Stimulated activated CD8-positive, alpha-beta memory T cell treated with anti-CD3 and anti-CD28 coated beads, Interleukin-2, amount 100 ng/mL, for 48 hours (primary cell): ENCODE measurements at regions not wholly inside any gene's neighbourhood (a gene's known extent, or its start where the extent isn't known, plus 50 kb on each side); places are given as distances from the start of the nearest gene placed in this dataset.

Experiments
- DNase-seq, 2 donors: peaks; one replicate each; pipeline ENCODE4 v3.0.0-alpha.2; 2020; ENCODE audit warnings: low read depth in 2 of 2

GRCh38 chrX:110408949-110409588 lies 50.4 kb downstream of the RTL9 start:
- no peak for DNase-seq

GRCh38 chrX:110409925-110410324 lies 51.3 kb downstream of the RTL9 start:
- DNase-seq, result peak in 1 of 2 donors; percentile 5

DNA sequence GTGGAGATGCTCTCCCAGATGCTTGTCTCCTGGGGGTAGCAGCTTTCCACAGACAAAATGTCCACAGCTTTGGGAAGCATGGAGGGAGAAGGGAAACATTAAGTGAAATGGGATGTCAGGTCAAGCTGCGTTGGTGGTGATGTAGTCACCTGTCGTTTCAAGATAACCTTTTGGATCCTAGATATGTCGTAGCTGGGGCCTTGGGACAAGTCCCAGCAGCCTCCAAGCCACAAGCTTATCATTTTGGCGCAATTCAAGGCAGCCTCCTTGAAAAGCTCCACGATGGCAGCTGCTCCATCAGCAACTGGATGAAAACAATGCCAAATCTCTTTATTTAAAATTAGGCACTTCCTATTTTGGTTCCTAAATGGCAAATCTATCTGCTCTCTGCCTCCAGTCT lies 52.0 kb downstream of the RTL9 start:
- DNase-seq, result no peak

DNA sequence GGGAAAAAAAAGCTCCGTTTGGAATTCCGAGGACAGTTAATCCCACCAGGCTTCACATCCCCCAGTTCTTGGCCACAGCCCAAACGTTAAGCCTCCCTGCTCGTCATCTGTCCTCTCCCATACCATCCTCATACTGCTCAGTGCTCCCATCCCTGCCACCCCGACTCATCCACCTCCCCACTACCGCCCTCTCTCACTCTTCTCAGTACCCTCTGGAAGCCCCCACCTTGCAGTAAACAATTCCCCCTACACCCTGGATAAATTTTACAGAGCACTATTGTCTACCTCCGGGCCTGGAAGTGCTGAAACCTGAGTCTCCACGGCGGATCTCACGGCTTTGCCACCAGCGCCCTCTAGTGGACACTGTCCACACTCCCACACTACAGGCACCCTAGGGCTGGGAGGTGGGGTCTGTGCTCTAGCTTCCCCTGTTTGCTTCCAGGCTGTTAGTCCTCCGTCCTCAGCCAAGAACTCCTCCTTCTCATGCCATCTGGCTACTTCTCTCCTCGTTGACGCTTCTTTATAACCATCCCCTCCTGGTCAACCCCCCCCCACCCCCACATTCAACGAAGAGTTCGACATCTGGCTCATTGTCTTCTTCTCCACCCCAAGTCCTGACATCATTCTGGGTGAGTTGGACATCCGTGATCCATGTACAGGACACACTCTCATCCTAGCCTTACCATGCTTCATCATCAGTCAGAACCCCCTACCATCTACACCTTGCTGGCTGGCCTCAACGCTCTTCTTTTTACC lies 54.5 kb downstream of the RTL9 start:
- peak; percentile 34 to 49 for DNase-seq

GRCh38 chrX:110413727-110414124 lies 55.1 kb downstream of the RTL9 start:
- no peak for DNase-seq

DNA sequence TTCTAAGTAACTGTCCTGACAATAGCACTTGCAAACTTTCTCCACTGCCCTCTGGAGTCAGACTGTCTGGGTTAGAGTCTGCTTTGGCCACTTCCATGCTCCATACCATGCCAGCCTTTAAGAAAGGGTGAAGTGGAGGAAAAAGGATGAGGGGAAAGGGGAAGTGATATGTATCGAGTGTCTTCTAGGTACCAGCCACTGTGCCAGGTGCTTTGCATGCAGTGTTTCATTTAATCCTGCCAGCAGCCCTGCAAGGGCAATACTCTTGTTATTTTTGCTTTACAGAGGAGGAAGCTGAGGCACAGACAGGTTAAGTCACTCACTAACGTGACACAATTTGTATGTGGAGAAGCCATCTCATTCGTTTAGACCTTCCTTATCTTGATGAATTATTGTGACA lies 55.6 kb downstream of the RTL9 start:
- no peak for DNase-seq

GRCh38 chrX:110414679-110415439 lies 56.2 kb downstream of the RTL9 start:
- DNase-seq, result no peak

- no peak for DNase-seq
These were observed 57.0 kb downstream of the RTL9 start for GRCh38 chrX:110415440-110416170.

DNA sequence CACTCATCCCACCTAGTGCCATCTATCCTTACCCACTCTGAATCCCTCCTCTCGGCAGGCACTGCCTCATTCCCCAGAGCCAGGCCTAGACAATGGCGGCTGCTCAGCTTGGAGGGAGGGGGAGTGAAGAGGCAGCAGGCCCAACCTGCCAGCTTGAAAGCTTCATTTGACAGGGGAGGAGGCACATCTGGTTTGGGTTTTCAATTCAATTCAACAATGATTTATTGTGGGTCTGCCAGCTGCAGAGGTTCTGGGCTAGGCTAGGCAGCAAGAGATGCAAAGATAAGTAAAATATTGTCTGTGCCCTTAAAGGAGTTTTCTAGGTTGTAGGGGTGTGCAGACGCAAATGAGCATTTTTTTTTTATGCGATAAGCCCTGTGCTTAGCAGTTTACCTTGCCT lies 58.5 kb downstream of the RTL9 start:
- DNase-seq, result no peak

- no peak for DNase-seq
These were observed 59.9 kb downstream of the RTL9 start for GRCh38 chrX:110418316-110419235.

DNA sequence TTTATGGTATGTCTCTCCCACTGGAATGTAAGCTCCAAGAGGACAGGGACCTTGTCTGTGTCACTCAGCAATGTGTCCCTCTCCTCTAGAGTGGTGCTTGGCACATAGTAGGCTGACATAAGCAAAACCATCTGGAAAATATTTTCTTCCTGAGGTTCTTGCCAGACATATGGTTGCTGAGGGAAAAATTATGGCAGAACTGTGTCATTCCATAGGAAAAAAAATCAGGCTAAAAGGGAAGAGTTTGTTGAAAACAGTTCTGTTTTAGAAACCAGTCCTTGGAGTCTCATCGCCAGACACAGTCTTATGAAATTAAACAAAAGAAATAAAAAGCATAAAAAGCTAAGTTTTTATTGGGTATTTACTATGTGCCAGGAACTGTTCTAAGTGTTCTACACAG lies 60.9 kb downstream of the RTL9 start:
- DNase-seq, result no peak

- DNase-seq, result no peak
These were observed 62.3 kb downstream of the RTL9 start for GRCh38 chrX:110420771-110421499.

DNA sequence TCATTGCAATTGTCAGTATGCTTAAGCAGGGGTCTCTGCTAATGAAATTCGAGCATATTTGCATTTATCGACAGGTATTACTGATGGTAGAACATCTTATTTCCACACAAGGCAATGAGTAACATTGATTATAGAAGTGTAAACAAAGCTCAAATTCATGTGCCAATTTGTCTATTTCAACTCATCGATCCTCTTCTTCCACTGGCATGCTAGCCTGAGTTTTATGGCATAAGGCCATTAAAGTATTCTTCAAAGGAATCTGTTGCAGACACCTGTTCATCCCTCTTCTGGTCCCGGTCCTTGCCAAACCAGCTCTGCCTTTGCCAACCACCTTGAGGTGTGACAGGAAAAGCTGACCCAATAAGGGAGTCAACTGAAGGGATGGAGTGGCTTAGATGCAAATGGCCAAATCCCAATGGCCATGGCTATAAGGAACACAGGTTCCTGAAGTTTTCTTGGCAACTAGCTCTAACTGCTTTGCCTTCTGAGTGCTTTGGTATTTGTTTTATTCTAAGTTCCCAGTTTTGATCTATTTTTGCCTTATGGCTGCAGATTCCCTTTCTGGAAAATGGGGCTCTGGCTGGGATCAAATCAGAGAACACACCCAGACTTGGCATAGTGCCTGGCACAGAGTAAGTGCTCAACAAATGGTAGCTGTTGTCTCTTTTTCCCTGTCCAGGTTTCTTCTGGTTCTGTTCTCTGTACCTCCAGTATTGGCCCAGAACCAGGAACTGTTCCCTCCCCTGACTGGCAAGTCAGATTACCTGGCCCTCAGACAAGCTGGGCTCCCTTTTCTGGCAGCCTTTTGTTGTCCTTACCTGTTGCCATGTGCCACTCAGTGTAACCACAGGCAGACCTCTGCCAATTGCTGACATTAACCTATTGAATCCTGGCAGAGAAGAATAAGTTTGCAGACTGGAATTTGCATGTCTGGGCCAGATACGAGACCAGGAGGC lies 63.1 kb downstream of the RTL9 start:
- no peak for DNase-seq

GRCh38 chrX:110425222-110426154 lies 66.8 kb downstream of the RTL9 start:
- DNase-seq, result no peak

- DNase-seq, result no peak
These were observed 67.5 kb downstream of the RTL9 start for GRCh38 chrX:110426155-110426504.

DNA sequence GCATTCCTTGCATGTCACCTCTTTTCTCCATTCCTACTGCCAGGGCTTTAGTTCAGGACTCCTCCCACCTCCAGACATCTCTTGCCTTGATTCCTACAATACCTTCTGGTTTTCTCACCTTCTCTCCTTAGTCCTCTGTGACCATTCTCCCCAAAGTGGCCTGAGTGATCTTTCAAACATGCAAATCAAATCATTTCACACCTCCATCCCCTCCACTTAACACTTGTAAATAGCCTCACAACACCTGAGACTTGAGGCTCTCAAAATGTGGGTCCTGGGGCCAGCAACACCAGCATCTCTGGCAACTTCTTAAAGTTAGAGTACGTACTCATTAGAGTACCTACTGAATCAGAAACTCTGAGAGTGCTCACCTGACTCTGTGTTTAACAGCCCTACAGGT lies 68.4 kb downstream of the RTL9 start:
- no peak for DNase-seq

- no peak for DNase-seq
These were observed 69.5 kb downstream of the RTL9 start for GRCh38 chrX:110428144-110428543.
